Gastroesophageal sphincter (tissue), 3 donors: ENCODE measurements at regions not wholly inside any gene's neighbourhood (a gene's known extent, or its start where the extent isn't known, plus 50 kb on each side); places are given as distances from the start of the nearest gene placed in this dataset.

Experiments used
- CTCF ChIP-seq, 4 experiments: fragments of 200-600 bp in 2 of 4; fragments of 450-650 bp in 2 of 4; sonication (generic) in 1 of 4; IDR thresholded peaks; one replicate each; pipeline ENCODE4 v1.5.1; 2017 to 2019; ENCODE audit warnings: antibody characterized with exemption in 4 of 4, mild to moderate bottlenecking in 2 of 4, moderate library complexity in 2 of 4
- POLR2A ChIP-seq, 2 donors: fragments of 450-650 bp; IDR thresholded peaks; one replicate each; pipeline ENCODE4 v1.6.1; 2017; ENCODE audit warnings: antibody characterized with exemption in 2 of 2, mild to moderate bottlenecking in 2 of 2, moderate library complexity in 1 of 2

- TF ChIP-seq POLR2A (IDR thresholded peaks at IDR 0.05), result no peak
- no peak for TF ChIP-seq CTCF (IDR thresholded peaks at IDR 0.05)
Measured at GRCh38 chr1:199449221-199449620, 578.3 kb upstream of the NR5A2 start.
